CD14-positive monocyte (primary cell): ENCODE measurements at regions not wholly inside any gene's neighbourhood (a gene's known extent, or its start where the extent isn't known, plus 50 kb on each side); places are given as distances from the start of the nearest gene placed in this dataset.

Source experiments
- DNase-seq, 3 donors: peaks; one replicate each; pipeline ENCODE4 v3.0.0-alpha.2; 2011 to 2022
- H2AFZ ChIP-seq: 2 replicates; pipeline ENCODE4 v1.6.0; 2012; ENCODE audit warnings: mild to moderate bottlenecking, low read depth, low read length, inconsistent platforms; ENCODE audit not compliant: insufficient read depth, poor library complexity, severe bottlenecking
- H3K27ac ChIP-seq, 2 donors: 1 replicate in 1 of 2; 2 replicates in 1 of 2; pipeline ENCODE4 v1.5.1; 2012 to 2013; ENCODE audit warnings: low read length in 2 of 2, control low read depth in 1 of 2, inconsistent platforms in 1 of 2, low read depth in 1 of 2, mild to moderate bottlenecking in 1 of 2
- H3K27me3 ChIP-seq, 2 donors: one replicate each; pipeline versions ENCODE4 v1.6.0 to v1.6.1; 2011 to 2013; ENCODE audit warnings: low read length in 2 of 2; ENCODE audit not compliant: control insufficient read depth in 2 of 2, insufficient read depth in 2 of 2
- H3K36me3 ChIP-seq, 2 donors: replicated peaks in 1 of 2; 1 replicate in 1 of 2; 2 replicates in 1 of 2; pipeline versions ENCODE4 v1.5.1 to v1.6.1; 2012 to 2013; ENCODE audit warnings: low read length in 2 of 2, control low read depth in 1 of 2, inconsistent platforms in 1 of 2, mild to moderate bottlenecking in 1 of 2; ENCODE audit not compliant: insufficient read depth in 2 of 2, control insufficient read depth in 1 of 2
- H3K4me1 ChIP-seq, 2 donors: 1 replicate in 1 of 2; 2 replicates in 1 of 2; pipeline versions ENCODE4 v1.5.1 to v1.6.1; 2012 to 2013; ENCODE audit warnings: low read length in 2 of 2, control low read depth in 1 of 2, inconsistent platforms in 1 of 2, mild to moderate bottlenecking in 1 of 2, moderate library complexity in 1 of 2; ENCODE audit not compliant: insufficient read depth in 2 of 2, control insufficient read depth in 1 of 2
- H3K4me2 ChIP-seq: replicated peaks from 2 replicates; pipeline ENCODE3; 2012; ENCODE audit warnings: low read length, moderate library complexity, mild to moderate bottlenecking; ENCODE audit not compliant: poor library complexity, severe bottlenecking; ENCODE audit errors: extremely low read depth
- H3K4me3 ChIP-seq, 3 experiments: fragments of 200-600 bp in 1 of 3; sonication (generic) in 1 of 3; replicated peaks in 1 of 3; 1 replicate in 2 of 3; 2 replicates in 1 of 3; pipeline ENCODE4 v1.5.1; 2011 to 2013; ENCODE audit warnings: low read length in 3 of 3, mild to moderate bottlenecking in 3 of 3, control low read depth in 2 of 3, low read depth in 2 of 3, inconsistent platforms in 1 of 3, moderate library complexity in 1 of 3
- H3K79me2 ChIP-seq: 2 replicates; pipeline ENCODE4 v1.6.0; 2012; ENCODE audit warnings: mild to moderate bottlenecking, control low read depth, inconsistent platforms, low read length, moderate library complexity; ENCODE audit not compliant: insufficient read depth
- H3K9ac ChIP-seq: 2 replicates; pipeline ENCODE4 v1.6.0; 2017; ENCODE audit warnings: low read length, mild to moderate bottlenecking; ENCODE audit not compliant: insufficient read depth, poor library complexity, severe bottlenecking
- H3K9me3 ChIP-seq, 2 donors: replicated peaks in 1 of 2; 1 replicate in 1 of 2; 2 replicates in 1 of 2; pipeline versions ENCODE4 v1.5.1 to v1.6.1; 2012 to 2013; ENCODE audit warnings: low read length in 2 of 2, control low read depth in 1 of 2; ENCODE audit not compliant: control insufficient read depth in 1 of 2, insufficient read depth in 1 of 2
- H4K20me1 ChIP-seq: 2 replicates; pipeline ENCODE4 v1.6.0; 2012; ENCODE audit warnings: mild to moderate bottlenecking, low read length, control low read depth, moderate library complexity; ENCODE audit not compliant: insufficient read depth
- H3K27ac Mint-ChIP-seq, 7 donors: one replicate each; pipeline ENCODE4 v1.8.0; 2020; ENCODE audit warnings: mild to moderate bottlenecking in 7 of 7, mixed read lengths in 7 of 7, moderate library complexity in 6 of 7, inconsistent platforms in 2 of 7
- H3K27me3 Mint-ChIP-seq, 3 donors: one replicate each; pipeline ENCODE4 v1.8.0; 2021 to 2022; ENCODE audit warnings: low read depth in 3 of 3, mild to moderate bottlenecking in 3 of 3, mixed read lengths in 3 of 3, moderate library complexity in 3 of 3, inconsistent platforms in 1 of 3
- H3K36me3 Mint-ChIP-seq, 2 donors: one replicate each; pipeline ENCODE4 v1.8.0; 2020; ENCODE audit warnings: mixed read lengths in 2 of 2, inconsistent platforms in 1 of 2, mild to moderate bottlenecking in 1 of 2
- H3K4me1 Mint-ChIP-seq: one replicate; pipeline ENCODE4 v1.8.0; 2020; ENCODE audit warnings: mild to moderate bottlenecking, mixed read lengths
- H3K4me3 Mint-ChIP-seq, 2 donors: one replicate each; pipeline ENCODE4 v1.8.0; 2020; ENCODE audit warnings: mild to moderate bottlenecking in 2 of 2, mixed read lengths in 2 of 2, moderate library complexity in 1 of 2
- H3K9me3 Mint-ChIP-seq, 7 donors: one replicate each; pipeline ENCODE4 v1.8.0; 2020 to 2022; ENCODE audit warnings: mixed read lengths in 7 of 7, mild to moderate bottlenecking in 6 of 7, moderate library complexity in 6 of 7, inconsistent platforms in 2 of 7
- WGBS: methylation state at CpG from one replicate; pipeline ENCODE4 v1.1.5; 2013; ENCODE audit warnings: missing lambda C conversion rate; ENCODE audit not compliant: insufficient coverage; 5-methylcytosine and 5-hydroxymethylcytosine counted together
- intact Hi-C, 2 donors: fragments of 100-400 bp; cut with micrococcal nuclease; formaldehyde crosslinking; loops; one replicate each; pipeline versions ENCODE4 v1.15.0 to v1.15.1; 2023
- TF ChIP-seq, protein P1 (sequence below): fragments of 200-600 bp; IDR thresholded peaks from one replicate; pipeline ENCODE4 v1.8.0; 2022; ENCODE audit warnings: antibody characterized with exemption, mild to moderate bottlenecking

DNA sequence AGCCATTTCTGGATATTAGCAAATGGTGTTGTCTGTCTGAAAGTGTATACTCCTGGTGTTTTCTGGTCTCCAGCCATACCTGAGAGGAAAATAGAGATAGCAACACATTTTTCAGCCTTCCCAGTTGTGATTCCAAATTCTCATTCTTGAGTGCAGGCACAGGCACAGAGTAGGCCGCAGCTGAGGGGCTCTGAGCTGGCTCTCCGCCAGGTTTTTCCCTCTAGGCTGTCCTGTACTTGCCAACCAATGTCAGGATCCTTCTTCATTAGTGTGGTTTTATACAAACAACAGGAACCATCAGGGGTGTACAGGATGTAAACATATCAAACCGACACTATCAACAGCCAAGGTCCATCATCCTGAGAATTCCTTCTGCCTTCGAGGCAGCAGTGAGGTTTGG, 1733.6 kb upstream of the CELF4 start:
- Histone ChIP-seq H3K27ac (no peak overlapping the region), H3K4me1 (no peaks in the 10 kb centered on the region), H3K27me3 (no peaks in the 10 kb centered on the region), H4K20me1 (no peaks in the 10 kb centered on the region), H3K4me3 (no peak overlapping the region), H3K9ac (no peak overlapping the region), H3K36me3 (no peaks in the 10 kb centered on the region), H3K79me2 (no peaks in the 10 kb centered on the region), H3K9me3 (peaks cover 0 to 2% of the 10 kb centered on the region in 2 donors), H2AFZ (no peak overlapping the region), H3K4me2 (no peak overlapping the region)
- peaks cover 0 to 26% (median 7%) of the 10 kb centered on the region in 7 donors for H3K9me3 Mint-ChIP-seq
- H3K4me3 Mint-ChIP-seq = no peak overlapping the region
- DNase-seq = no peak
- no peaks in the 10 kb centered on the region for H3K36me3 Mint-ChIP-seq
- intact Hi-C loops = no loop called here
- no peak overlapping the region for H3K27ac Mint-ChIP-seq
- TF ChIP-seq, protein P1, sequence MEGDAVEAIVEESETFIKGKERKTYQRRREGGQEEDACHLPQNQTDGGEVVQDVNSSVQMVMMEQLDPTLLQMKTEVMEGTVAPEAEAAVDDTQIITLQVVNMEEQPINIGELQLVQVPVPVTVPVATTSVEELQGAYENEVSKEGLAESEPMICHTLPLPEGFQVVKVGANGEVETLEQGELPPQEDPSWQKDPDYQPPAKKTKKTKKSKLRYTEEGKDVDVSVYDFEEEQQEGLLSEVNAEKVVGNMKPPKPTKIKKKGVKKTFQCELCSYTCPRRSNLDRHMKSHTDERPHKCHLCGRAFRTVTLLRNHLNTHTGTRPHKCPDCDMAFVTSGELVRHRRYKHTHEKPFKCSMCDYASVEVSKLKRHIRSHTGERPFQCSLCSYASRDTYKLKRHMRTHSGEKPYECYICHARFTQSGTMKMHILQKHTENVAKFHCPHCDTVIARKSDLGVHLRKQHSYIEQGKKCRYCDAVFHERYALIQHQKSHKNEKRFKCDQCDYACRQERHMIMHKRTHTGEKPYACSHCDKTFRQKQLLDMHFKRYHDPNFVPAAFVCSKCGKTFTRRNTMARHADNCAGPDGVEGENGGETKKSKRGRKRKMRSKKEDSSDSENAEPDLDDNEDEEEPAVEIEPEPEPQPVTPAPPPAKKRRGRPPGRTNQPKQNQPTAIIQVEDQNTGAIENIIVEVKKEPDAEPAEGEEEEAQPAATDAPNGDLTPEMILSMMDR = no peak
- H3K4me1 Mint-ChIP-seq = peaks cover 4% of the 10 kb centered on the region
- WGBS = 86% methylated on average over 1 of the region's 4 CpGs
- no peaks in the 10 kb centered on the region for H3K27me3 Mint-ChIP-seq

DNA sequence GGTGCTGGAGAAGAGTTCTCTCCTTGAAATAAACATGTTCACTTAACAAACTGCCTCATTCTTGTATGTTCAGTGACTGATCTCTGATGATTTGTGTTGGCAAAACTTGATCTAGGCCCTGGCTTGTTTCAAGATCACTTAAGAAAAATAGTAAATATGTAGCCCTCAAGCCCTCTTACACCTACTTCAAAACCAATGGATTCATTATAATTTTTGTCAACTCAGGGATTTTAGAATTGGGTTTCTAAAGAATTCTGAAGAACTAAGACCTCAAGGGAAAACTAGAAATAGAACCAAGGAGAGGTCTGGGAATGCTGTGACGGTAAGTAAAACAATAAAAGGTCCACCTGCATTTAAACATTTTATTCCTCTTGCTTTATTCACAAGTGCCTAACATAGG, 1731.6 kb upstream of the CELF4 start:
- Histone ChIP-seq H3K27me3 (no peaks in the 10 kb centered on the region), H3K36me3 (no peaks in the 10 kb centered on the region), H3K4me1 (no peaks in the 10 kb centered on the region), H3K9ac (no peak overlapping the region), H3K4me3 (no peak overlapping the region), H3K4me2 (no peak overlapping the region), H3K9me3 (peaks cover 0 to 2% of the 10 kb centered on the region in 2 donors), H4K20me1 (no peaks in the 10 kb centered on the region), H3K79me2 (no peaks in the 10 kb centered on the region), H2AFZ (no peak overlapping the region), H3K27ac (no peak overlapping the region)
- Mint-ChIP-seq H3K9me3 (peaks cover 0 to 23% (median 6%) of the 10 kb centered on the region in 7 donors), H3K4me1 (peaks cover 4% of the 10 kb centered on the region), H3K27ac (no peak overlapping the region), H3K4me3 (no peak overlapping the region), H3K27me3 (no peaks in the 10 kb centered on the region), H3K36me3 (no peaks in the 10 kb centered on the region)
- TF ChIP-seq, protein P1 = no peak
- intact Hi-C loops = no loop called here
- WGBS = no CpG with 5 or more reads among the region's 1 CpG
- no peak for DNase-seq
